Esophagus squamous epithelium (tissue), 5 donors: ENCODE measurements at regions not wholly inside any gene's neighbourhood (a gene's known extent, or its start where the extent isn't known, plus 50 kb on each side); places are given as distances from the start of the nearest gene placed in this dataset.

Experiments
- DNase-seq: peaks from one replicate; lab custom pipeline; 2025; lab: John Stamatoyannopoulos, UW
- H3K27ac ChIP-seq, 4 donors: fragments of 200-600 bp; sonication (generic); one replicate each; pipeline ENCODE4 v1.5.1; 2016 to 2019; ENCODE audit warnings: mild to moderate bottlenecking in 1 of 4
- H3K27me3 ChIP-seq, 4 donors: fragments of 200-600 bp; sonication (generic); 1 replicate in 3 of 4; 2 replicates in 1 of 4; pipeline versions ENCODE4 v1.5.1 to v1.6.0; 2017 to 2021; ENCODE audit warnings: antibody characterized with exemption in 1 of 4
- H3K36me3 ChIP-seq, 3 donors: fragments of 200-600 bp; sonication (generic); one replicate each; pipeline ENCODE4 v1.5.1; 2016 to 2019
- H3K4me1 ChIP-seq, 3 donors: fragments of 200-600 bp; sonication (generic); one replicate each; pipeline ENCODE4 v1.5.1; 2017 to 2019
- H3K4me3 ChIP-seq, 4 donors: fragments of 200-600 bp; sonication (generic); 1 replicate in 3 of 4; 2 replicates in 1 of 4; pipeline ENCODE4 v1.5.1; 2016 to 2019; ENCODE audit warnings: mild to moderate bottlenecking in 2 of 4, moderate library complexity in 1 of 4
- H3K9me3 ChIP-seq, 3 donors: fragments of 200-600 bp; sonication (generic); one replicate each; pipeline ENCODE4 v1.5.1; 2016 to 2019
- POLR2A ChIP-seq, 4 donors: fragments of 450-650 bp; IDR thresholded peaks; one replicate each; pipeline ENCODE4 v1.6.1; 2017; ENCODE audit warnings: antibody characterized with exemption in 4 of 4, mild to moderate bottlenecking in 4 of 4, moderate library complexity in 3 of 4
- WGBS, 2 donors: methylation state at CpG; one replicate each; pipeline ENCODE4 v1.1.5; 2018; 5-methylcytosine and 5-hydroxymethylcytosine counted together
- intact Hi-C: fragments of 100-400 bp; cut with DNase I; formaldehyde crosslinking; loops from one replicate; pipeline ENCODE4 v1.15.0; 2022
- TF ChIP-seq, protein P1 (sequence below), 6 experiments: fragments of 450-650 bp in 4 of 6; fragments of 200-600 bp in 2 of 6; sonication (generic) in 2 of 6; IDR thresholded peaks; one replicate each; pipeline ENCODE4 v1.5.1; 2016 to 2019; ENCODE audit warnings: antibody characterized with exemption in 6 of 6, mild to moderate bottlenecking in 4 of 6, moderate library complexity in 4 of 6
- donor health status: DM: yes; HTN: yes; CAD: no.

DNA sequence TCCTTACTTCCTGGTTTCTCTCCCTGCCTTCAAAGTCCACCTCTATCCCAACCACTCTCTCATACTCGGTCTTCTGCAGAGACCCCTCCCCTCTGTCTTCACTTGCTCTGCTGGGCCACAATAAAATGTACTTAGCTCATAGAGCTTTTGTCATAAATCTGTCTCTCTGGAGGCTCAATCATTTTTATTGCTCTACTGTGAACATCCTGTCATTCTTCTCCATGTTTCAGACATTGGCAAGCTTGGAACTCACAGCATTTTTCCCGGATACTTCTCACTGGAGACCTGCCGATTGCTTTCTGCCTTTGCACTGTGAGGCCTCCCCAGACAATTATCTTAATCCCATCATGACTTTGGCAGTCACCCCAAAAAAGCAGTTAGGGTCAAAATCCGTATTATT lies 192.3 kb upstream of the ZMIZ1 start:
- TF ChIP-seq, protein P1, sequence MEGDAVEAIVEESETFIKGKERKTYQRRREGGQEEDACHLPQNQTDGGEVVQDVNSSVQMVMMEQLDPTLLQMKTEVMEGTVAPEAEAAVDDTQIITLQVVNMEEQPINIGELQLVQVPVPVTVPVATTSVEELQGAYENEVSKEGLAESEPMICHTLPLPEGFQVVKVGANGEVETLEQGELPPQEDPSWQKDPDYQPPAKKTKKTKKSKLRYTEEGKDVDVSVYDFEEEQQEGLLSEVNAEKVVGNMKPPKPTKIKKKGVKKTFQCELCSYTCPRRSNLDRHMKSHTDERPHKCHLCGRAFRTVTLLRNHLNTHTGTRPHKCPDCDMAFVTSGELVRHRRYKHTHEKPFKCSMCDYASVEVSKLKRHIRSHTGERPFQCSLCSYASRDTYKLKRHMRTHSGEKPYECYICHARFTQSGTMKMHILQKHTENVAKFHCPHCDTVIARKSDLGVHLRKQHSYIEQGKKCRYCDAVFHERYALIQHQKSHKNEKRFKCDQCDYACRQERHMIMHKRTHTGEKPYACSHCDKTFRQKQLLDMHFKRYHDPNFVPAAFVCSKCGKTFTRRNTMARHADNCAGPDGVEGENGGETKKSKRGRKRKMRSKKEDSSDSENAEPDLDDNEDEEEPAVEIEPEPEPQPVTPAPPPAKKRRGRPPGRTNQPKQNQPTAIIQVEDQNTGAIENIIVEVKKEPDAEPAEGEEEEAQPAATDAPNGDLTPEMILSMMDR (IDR thresholded peaks at IDR 0.05): no peak
- no peak for TF ChIP-seq POLR2A (IDR thresholded peaks at IDR 0.05)
- intact Hi-C loops: no loop called here

DNA sequence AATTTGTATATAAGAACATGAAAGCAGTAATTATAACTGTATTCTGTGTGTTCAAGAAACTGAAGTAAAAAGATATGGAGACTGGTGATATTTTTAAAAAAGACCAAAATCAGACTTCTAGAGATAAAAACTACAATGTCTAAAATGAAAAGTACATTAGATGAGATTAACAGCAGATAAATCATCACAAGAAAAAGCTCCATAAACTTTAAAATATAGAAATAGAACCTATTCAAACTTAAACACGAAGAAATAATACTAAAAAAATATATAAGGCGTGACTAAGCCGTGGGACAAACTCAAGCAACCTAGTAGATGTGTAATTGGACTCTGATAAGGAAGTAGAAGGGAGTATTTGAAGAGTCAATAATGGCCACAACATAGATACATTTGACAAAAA lies 189.1 kb upstream of the ZMIZ1 start:
- Histone ChIP-seq H3K27me3 (peaks cover 0 to 5% (median 0%) of the 10 kb centered on the region in 4 donors), H3K4me3 (no peak overlapping the region), H3K9me3 (peaks cover 0 to 8% (median 5%) of the 10 kb centered on the region in 3 donors), H3K36me3 (no peaks in the 10 kb centered on the region), H3K27ac (no peak overlapping the region), H3K4me1 (no peaks in the 10 kb centered on the region)
- DNase-seq: no peak
- TF ChIP-seq POLR2A (IDR thresholded peaks at IDR 0.05): no peak
- TF ChIP-seq, protein P1 (IDR thresholded peaks at IDR 0.05): no peak
- WGBS, 2 donors: 66 to 86% methylated on average over 3 of the region's 3 CpGs
- intact Hi-C loops: no loop called here

More for the DNA sequence above, 192.3 kb upstream of the ZMIZ1 start:
- H3K36me3 ChIP-seq: no peaks in the 10 kb centered on the region
- H3K4me3 ChIP-seq: no peak overlapping the region
- no peak overlapping the region for H3K27ac ChIP-seq
- H3K27me3 ChIP-seq: peaks cover 0 to 16% (median 0%) of the 10 kb centered on the region in 4 donors
- peaks cover 0 to 6% (median 5%) of the 10 kb centered on the region in 3 donors for H3K9me3 ChIP-seq
- 71 to 93% methylated on average over 4 of the region's 4 CpGs for WGBS, 2 donors
- DNase-seq: no peak
- H3K4me1 ChIP-seq: no peaks in the 10 kb centered on the region

DNA sequence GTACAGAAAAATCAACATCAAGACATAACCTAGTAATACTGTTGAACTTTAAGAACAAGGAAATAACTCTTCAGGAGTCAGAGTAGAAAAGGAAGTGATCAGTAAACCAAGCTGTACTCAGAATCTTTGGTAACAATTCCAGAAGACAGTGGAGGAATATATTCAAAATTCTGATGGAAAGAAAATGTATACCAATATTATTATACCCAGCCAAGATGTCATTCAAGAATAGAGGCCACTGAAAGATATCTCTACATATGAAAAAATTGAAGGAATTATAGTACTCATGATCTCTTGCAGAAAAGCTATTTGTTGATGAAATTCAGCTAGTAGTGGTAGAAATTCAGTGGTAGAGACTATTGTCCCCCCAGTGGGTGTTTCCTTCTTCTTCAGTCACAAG lies 182.6 kb upstream of the ZMIZ1 start:
- intact Hi-C loops: no loop called here
- Histone ChIP-seq H3K4me3 (no peak overlapping the region), H3K9me3 (peaks cover 0 to 20% (median 0%) of the 10 kb centered on the region in 3 donors), H3K27me3 (no peaks in the 10 kb centered on the region), H3K4me1 (peaks cover 0 to 10% (median 0%) of the 10 kb centered on the region in 3 donors), H3K36me3 (no peaks in the 10 kb centered on the region), H3K27ac (no peak overlapping the region)
- no peak for DNase-seq
- no peak for TF ChIP-seq POLR2A (IDR thresholded peaks at IDR 0.05)

DNA sequence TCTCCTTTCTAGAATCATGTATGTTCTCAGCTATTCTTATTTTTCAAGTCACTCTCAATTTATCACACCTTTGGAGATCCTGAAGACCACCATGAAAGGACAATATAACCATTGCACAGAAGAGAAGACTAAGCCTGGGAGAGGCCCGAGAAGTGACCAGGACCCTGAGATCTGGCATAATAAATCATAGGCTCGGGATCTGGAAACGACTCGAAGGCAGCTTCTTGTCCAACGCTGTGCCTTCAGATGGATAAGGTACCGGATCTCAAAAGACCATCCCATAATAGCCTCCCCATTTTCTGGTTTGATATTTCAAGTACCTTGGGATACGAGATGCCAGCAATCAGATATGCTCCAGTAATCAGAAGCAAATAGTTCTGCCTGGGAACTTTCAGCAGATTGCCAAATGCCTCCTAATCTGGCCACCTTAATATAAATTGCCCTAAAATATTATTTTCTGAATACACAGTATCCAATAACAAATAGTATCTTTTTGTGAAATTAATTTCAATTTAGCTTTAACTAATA lies 179.2 kb upstream of the ZMIZ1 start:
- TF ChIP-seq POLR2A (IDR thresholded peaks at IDR 0.05): no peak
- TF ChIP-seq, protein P1 (IDR thresholded peaks at IDR 0.05): no peak
- intact Hi-C loops: no loop called here
- Histone ChIP-seq H3K36me3 (no peaks in the 10 kb centered on the region), H3K27ac (no peak overlapping the region), H3K9me3 (peaks cover 0 to 17% (median 0%) of the 10 kb centered on the region in 3 donors), H3K4me1 (peaks cover 0 to 13% (median 0%) of the 10 kb centered on the region in 3 donors), H3K4me3 (no peak overlapping the region), H3K27me3 (no peaks in the 10 kb centered on the region)
- WGBS, 2 donors: 82 to 86% methylated on average over 7 of the region's 7 CpGs
- no peak for DNase-seq

DNA sequence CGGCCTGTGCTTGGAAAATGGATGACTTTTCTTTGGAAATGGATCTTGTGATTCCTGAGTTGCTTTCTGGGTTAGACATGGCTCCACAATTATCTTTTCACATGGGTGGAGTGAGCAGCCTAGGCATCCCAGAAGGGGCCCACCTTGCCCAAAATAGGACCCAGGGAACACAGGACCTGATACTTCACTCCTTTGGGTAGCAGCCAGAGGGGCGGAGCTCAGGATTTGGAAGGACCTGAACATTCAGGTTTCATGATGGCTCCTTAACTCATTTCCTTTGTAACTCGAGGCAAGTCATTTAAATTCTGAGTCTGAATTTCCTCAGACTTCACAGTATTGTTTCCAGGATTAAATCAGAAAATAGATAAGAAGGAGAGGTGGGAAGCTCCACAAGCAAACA lies 178.3 kb upstream of the ZMIZ1 start:
- Histone ChIP-seq H3K36me3 (no peaks in the 10 kb centered on the region), H3K27me3 (peaks cover 0 to 3% (median 0%) of the 10 kb centered on the region in 4 donors), H3K27ac (no peak overlapping the region), H3K9me3 (peaks cover 0 to 11% (median 0%) of the 10 kb centered on the region in 3 donors), H3K4me3 (no peak overlapping the region), H3K4me1 (peaks cover 0 to 13% (median 0%) of the 10 kb centered on the region in 3 donors)
- TF ChIP-seq, protein P1 (IDR thresholded peaks at IDR 0.05): no peak
- TF ChIP-seq POLR2A (IDR thresholded peaks at IDR 0.05): no peak
- WGBS, 2 donors: 38 to 57% methylated on average over 3 of the region's 3 CpGs
- intact Hi-C loops: no loop called here
- no peak for DNase-seq
